Fibroblast of skin of right quadriceps (primary cell): ENCODE measurements at regions not wholly inside any gene's neighbourhood (a gene's known extent, or its start where the extent isn't known, plus 50 kb on each side); places are given as distances from the start of the nearest gene placed in this dataset.

Experiments used
- DNase-seq: peaks from one replicate; pipeline ENCODE4 v3.0.0-alpha.2; 2013

GRCh38 chr3:28743271-28743670 is 394.6 kb upstream of the AZI2 start:
- DNase-seq = no peak

DNA sequence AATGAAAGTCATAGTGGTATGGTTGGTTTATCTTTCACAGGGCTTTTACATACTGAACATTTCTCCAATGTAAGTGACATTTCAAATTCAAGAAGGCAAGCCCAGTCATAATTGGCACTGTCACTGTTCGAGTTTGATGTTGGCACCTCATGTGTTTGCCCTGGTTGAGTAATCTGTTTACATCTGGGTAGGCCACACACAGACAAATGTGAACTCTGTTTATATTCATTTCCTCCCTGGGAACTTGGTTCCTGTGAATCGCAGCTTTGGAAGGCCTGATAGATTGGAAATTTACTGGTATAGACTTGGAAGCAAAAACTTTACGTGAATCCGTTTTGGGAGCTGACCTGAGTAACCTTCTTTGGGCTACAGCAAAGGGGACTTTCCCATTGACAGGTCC is 395.2 kb upstream of the AZI2 start:
- no peak for DNase-seq

- DNase-seq = peak; percentile 10
Measured at GRCh38 chr3:28745436-28745835, 396.8 kb upstream of the AZI2 start.

DNA sequence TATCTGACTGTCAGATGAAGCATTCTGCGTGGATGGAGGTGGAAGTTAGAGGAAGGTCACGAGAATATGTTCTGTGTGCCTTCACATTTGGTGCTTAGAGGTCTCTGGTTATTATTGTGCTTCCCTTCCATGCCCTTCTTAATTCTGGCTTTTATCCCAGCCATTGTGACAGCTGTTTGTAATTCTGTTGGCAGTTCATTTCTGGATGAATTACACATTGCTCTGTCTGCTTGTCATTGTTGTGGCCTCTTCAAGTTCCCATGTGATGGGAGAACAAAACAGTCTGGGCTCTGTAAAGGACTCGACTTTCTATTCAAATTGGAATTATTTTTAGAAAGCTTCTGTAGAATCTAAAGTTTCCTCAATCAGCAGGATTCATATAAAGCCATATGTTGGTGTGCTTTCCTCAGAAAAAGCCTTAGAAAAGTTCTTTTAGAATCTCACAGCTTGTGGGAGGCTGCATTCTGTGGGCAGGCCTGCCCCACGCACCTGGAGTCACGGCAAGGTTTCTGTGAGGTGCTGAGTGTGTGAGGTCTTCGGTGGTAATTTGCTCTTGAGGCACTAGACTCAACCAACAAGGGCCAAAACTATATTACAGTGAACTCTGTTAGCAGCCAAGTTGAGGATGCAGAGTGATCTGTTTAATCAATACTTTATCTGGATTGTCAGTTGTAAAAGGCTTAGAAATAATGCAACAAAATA is 397.4 kb upstream of the AZI2 start:
- peak; percentile 9 for DNase-seq

DNA sequence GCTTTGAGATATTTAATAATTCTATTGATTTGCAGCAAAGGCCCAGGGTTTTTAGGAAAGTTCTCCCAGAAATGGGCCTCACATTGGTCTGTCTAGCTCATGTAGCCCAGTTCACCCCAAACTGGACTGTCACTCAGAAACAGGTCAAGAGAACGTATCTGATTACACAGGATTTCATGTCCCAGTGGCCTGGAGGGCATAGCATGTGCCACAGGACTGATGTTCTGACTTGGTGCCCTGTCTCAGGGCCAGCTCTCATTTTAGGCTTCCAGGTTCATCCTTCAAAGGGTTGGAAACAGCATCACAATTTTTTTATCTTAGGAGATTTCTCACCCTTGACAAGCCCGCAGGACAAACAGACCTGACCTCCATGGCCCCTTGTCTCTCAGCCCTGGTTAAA is 398.4 kb upstream of the AZI2 start:
- DNase-seq = no peak

DNA sequence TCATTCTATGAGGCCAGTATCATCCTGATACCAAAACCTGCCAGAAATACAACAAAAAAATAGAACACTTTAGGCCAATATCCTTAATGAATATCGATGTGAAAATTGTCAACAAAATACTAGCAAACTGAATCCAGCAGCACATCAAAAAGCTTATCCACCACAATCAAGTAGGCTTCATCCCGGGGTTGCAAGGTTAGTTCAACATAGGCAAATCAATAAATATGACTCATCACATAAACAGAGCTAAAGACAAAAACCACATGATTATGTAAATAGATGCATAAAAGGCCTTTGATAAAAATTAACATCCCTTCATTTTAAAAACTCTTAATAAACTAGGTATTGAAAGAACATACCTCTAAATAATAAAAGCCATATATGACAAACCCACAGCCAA is 403.2 kb upstream of the AZI2 start:
- DNase-seq = no peak

DNA sequence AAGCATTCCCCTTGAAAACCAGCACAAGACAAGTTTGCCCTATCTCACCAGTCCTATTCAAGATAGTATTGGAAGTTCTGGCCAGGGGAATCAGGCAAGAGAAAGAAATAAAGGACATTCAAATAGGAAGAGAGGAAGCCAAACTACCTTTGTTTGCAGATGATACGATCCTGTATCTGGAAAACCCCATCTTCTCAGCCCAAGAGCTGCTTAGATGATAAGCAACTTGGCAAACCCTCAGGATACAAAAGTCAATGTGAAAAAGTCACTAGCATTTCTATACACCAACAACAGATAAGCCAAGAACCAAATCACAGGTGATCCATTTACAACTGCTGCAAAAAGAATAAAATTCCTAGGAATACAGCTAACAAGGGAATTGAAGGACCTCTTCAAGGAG is 403.7 kb upstream of the AZI2 start:
- DNase-seq = no peak

- no peak for DNase-seq
Measured at GRCh38 chr3:28756056-28756455, 407.4 kb upstream of the AZI2 start.

DNA sequence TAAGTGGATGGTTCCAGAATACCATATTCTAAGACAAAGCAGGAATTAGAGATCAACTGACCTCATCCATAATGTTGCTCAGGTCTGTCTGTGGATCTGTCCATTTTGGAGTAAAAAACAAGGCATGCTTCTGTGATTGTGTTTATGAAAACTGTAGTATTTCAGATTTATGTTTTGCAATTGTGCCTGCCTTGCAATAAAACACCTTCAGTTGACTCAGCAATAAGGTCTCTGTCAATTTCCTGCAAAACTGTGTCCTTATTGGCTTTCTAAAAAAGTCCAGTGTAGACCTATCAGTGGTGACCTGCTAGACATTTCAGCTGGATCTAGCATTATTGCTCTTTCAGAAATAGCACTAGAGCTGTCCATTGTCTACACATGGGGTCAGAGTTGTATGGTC is 409.5 kb upstream of the AZI2 start:
- DNase-seq = no peak

- DNase-seq = no peak
Measured at GRCh38 chr3:28761375-28761774, 412.8 kb upstream of the AZI2 start.

DNA sequence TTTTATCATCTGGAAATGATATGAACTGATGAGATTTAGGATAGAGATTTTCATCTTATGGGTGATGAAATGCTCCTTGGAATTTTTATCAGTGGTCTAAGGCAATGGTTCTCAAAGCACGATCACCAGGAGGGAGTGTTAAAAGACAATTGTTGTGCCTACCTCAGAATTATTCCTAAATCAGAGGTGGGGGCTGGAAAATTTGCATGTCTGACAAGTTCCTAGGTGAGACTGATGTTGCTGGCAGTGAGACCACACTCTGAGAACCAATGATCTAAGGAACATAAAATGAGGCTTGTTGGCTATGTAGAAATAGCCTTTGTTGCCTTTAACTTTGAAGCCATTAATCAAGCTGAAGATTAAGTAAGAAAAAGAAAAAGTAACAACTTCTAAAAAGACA is 416.6 kb upstream of the AZI2 start:
- no peak for DNase-seq

GRCh38 chr3:28768439-28768838 is 419.8 kb upstream of the AZI2 start:
- DNase-seq = no peak

- no peak for DNase-seq
Measured at GRCh38 chr3:28777806-28778475, 429.3 kb upstream of the AZI2 start.

DNA sequence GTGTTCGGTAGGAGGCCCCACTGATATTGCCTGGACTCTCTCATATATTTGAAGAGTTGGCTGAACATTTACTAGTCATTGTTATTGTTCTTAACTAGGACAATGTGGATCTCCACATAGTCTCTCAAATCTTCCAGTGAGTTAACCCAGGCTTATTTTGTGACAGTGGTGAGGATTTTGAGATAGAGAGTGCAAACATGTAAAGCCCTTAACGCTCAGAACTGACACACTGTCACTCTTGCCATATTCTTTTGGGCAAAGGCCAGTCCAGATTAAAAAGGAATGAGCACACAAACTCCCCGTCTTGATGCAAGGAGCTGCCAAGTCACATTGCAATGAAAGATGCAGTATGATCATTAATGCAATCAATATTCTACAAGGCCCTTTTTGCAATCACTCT is 431.9 kb upstream of the AZI2 start:
- DNase-seq = no peak

- DNase-seq = no peak
Measured at GRCh38 chr3:28781053-28781452, 432.4 kb upstream of the AZI2 start.

- no peak for DNase-seq
Measured at GRCh38 chr3:28786446-28786845, 437.8 kb upstream of the AZI2 start.

DNA sequence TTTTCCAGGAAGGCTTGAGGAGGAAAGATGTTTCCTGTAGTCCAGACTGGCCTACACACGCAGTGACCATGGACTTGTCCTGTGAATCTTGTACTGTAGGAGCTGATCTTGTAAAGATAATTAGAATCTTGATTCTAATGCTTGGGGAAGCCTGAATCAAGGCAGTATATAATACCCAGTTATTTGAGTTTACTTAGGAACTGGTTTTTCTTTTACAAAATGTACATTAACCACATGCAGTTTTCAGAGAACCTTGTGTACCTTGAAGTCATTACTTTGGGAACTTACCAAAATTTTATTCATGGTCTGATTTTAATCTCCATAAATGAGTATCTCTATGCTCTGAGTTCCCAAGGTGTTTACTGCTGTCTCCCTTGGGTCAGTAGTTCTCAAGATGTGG is 439.9 kb upstream of the AZI2 start:
- DNase-seq = no peak

DNA sequence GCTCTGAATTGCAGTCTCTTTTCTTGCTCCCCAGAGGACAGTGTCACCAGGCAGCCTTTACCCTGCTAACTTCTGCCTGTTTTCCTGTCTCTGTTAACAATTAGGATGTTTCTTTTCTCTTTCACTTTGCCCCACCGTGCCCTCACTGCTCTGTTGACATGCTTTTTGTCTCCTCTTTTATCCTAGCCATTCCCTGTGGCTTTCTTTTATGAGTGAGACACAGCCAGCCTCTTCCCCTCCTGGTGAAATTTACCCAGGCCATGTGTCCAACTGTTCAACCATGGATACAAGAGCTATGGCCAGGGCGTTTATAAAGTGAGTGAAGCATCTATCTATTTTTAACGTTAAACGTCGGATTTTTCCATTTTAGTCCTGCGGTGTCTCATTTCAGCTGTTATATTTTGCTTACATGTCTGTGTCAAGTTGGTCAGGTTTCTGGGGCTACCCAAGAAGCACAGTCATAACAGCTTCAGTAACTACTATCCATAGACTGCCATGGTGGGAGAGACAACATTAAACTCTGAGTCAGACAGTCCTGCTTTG is 443.2 kb upstream of the AZI2 start:
- DNase-seq = no peak

DNA sequence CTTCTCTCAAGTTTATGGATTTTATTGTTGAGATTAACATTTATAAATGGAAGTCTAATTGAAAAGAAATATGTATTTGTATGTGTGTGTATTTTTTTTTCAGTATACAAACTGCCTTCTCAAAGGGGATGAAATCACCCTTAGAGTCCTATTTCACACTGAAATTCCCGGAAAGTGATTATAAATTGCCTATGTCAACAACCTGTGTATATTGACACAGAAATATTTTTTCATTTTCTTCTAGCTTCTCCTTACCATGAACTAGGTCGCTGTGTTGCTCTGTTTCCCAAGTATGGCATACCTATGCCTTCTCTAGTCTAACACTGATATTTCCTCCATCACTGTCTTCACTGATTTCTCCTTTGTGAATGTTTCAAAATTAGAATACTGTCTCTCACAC is 444.0 kb upstream of the AZI2 start:
- no peak for DNase-seq

DNA sequence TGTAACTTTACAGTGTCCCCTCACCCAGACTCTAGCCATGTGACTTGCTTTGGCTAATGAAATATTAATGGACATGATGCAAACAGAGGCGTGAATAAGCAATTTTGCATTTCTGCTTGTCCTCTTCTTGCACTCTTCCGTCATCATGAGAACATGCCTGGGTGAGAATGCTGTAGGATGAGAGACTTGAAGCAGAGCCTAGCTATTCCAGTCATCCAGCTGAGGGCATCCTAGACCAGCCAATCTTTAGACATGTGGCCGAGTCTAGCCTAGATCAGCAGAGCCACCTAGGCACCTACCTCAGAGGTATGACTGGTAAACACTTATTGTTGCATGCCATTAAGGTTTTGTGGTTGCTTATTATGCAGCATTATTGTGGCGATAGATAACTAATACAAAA is 450.5 kb upstream of the AZI2 start:
- no peak for DNase-seq

- no peak for DNase-seq
Measured at GRCh38 chr3:28800203-28800602, 451.6 kb upstream of the AZI2 start.

DNA sequence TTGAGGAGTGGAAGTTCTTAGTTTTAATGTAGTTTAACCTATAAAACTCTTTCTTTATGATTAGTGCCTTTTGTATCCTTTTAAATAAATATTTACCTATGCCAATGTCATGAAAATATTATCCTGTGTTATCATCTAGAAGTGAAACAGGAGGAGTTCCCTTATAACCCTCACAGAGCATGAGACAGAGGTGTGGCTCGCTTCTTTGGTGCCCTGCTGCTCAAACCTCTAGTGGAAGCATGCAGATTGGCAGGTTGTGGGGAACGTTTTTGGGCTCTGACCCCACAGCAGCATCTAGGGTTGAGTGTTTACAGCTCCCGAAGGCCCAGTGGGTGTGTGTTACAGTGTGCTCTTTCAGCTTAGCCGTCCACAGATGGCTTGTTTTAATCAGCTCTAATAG is 459.4 kb upstream of the AZI2 start:
- DNase-seq = no peak

DNA sequence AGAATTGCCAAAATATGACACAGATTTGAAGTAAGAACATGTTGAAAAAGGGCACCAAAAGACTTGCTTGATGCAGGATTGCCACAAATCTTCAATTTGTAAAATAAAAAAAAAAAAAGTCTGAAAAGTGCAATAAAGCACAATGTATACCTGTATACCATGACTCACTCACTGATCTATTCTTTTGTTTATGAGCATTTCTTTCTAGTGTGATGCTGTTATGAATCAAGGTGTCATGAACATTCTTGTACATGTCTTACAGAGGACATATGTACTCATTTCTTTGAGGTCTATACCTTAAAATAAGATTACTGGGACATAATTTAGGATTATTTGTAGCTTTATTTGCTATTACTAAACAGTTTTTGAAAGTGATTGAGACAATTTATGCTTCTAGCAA is 464.9 kb upstream of the RBMS3 start:
- DNase-seq = no peak

- DNase-seq = no peak
Measured at GRCh38 chr3:28824316-28824715, 456.6 kb upstream of the RBMS3 start.

GRCh38 chr3:28826840-28827239 is 454.0 kb upstream of the RBMS3 start:
- no peak for DNase-seq
